Uterus (tissue), 3 donors: ENCODE measurements at regions not wholly inside any gene's neighbourhood (a gene's known extent, or its start where the extent isn't known, plus 50 kb on each side); places are given as distances from the start of the nearest gene placed in this dataset.

Experiments used
- DNase-seq, 2 donors: peaks; one replicate each; pipeline ENCODE4 v3.0.0-alpha.2; 2019 to 2020
- H3K27ac ChIP-seq, 2 donors: fragments of 200-600 bp; sonication (generic); 1 replicate in 1 of 2; 2 replicates in 1 of 2; pipeline ENCODE4 v1.5.1; 2016 to 2018
- H3K27me3 ChIP-seq, 2 donors: fragments of 200-600 bp; sonication (generic); one replicate each; pipeline ENCODE4 v1.5.1; 2018 to 2019; ENCODE audit warnings: control low read depth in 1 of 2
- H3K36me3 ChIP-seq, 2 donors: fragments of 200-600 bp; sonication (generic); one replicate each; pipeline ENCODE4 v1.5.1; 2019; ENCODE audit warnings: control low read depth in 1 of 2
- H3K4me1 ChIP-seq, 2 donors: fragments of 200-600 bp; sonication (generic); one replicate each; pipeline ENCODE4 v1.5.1; 2018 to 2019; ENCODE audit warnings: control low read depth in 1 of 2
- H3K4me3 ChIP-seq, 2 donors: fragments of 200-600 bp; sonication (generic); 1 replicate in 1 of 2; 2 replicates in 1 of 2; pipeline ENCODE4 v1.5.1; 2018 to 2019; ENCODE audit warnings: mild to moderate bottlenecking in 1 of 2
- H3K9me3 ChIP-seq, 2 donors: fragments of 200-600 bp; sonication (generic); one replicate each; pipeline ENCODE4 v1.5.1; 2019; ENCODE audit warnings: control low read depth in 1 of 2
- CTCF ChIP-seq, 4 experiments: fragments of 200-600 bp in 2 of 4; fragments of 450-650 bp in 2 of 4; sonication (generic) in 2 of 4; IDR thresholded peaks; one replicate each; pipeline ENCODE4 v1.5.1; 2016 to 2019; ENCODE audit warnings: antibody characterized with exemption in 4 of 4, mild to moderate bottlenecking in 2 of 4, moderate library complexity in 1 of 4
- POLR2A ChIP-seq, 2 donors: fragments of 450-650 bp; IDR thresholded peaks; one replicate each; pipeline ENCODE4 v1.6.1; 2016; ENCODE audit warnings: antibody characterized with exemption in 2 of 2, mild to moderate bottlenecking in 1 of 2, moderate library complexity in 1 of 2
- intact Hi-C: fragments of 100-400 bp; cut with DNase I; formaldehyde crosslinking; loops from one replicate; pipeline ENCODE4 v1.15.1; 2023; ENCODE audit warnings: low total_unique reads
- donor health status: DM: yes; HTN: yes; CAD: no.

- Histone ChIP-seq H3K27ac (no peak overlapping the region), H3K36me3 (no peaks in the 10 kb centered on the region), H3K4me3 (no peak overlapping the region), H3K27me3 (no peaks in the 10 kb centered on the region), H3K4me1 (no peaks in the 10 kb centered on the region), H3K9me3 (no peaks in the 10 kb centered on the region)
- intact Hi-C loops: no loop called here
- DNase-seq: no peak
- TF ChIP-seq CTCF (IDR thresholded peaks at IDR 0.05): no peak
- no peak for TF ChIP-seq POLR2A (IDR thresholded peaks at IDR 0.05)
Measured at GRCh38 chr6:92879526-92879925, 539.8 kb downstream of the EPHA7 start.

- Histone ChIP-seq H3K27ac (no peak overlapping the region), H3K4me3 (no peak overlapping the region), H3K4me1 (no peaks in the 10 kb centered on the region), H3K36me3 (no peaks in the 10 kb centered on the region), H3K27me3 (no peaks in the 10 kb centered on the region), H3K9me3 (no peaks in the 10 kb centered on the region)
- TF ChIP-seq POLR2A (IDR thresholded peaks at IDR 0.05): no peak
- no peak for TF ChIP-seq CTCF (IDR thresholded peaks at IDR 0.05)
- intact Hi-C loops: no loop called here
- no peak for DNase-seq
Measured at GRCh38 chr6:92864966-92865555, 554.3 kb downstream of the EPHA7 start.

- no peak for DNase-seq
- H3K4me3 ChIP-seq: no peak overlapping the region
- H3K4me1 ChIP-seq: no peaks in the 10 kb centered on the region
- intact Hi-C loops: no loop called here
- H3K9me3 ChIP-seq: no peaks in the 10 kb centered on the region
- no peaks in the 10 kb centered on the region for H3K36me3 ChIP-seq
- no peaks in the 10 kb centered on the region for H3K27me3 ChIP-seq
- no peak for TF ChIP-seq CTCF (IDR thresholded peaks at IDR 0.05)
- no peak for TF ChIP-seq POLR2A (IDR thresholded peaks at IDR 0.05)
- H3K27ac ChIP-seq: no peak overlapping the region
Measured at GRCh38 chr6:92849636-92850035, 569.7 kb downstream of the EPHA7 start.

GRCh38 chr6:92848901-92849300 is 570.5 kb downstream of the EPHA7 start:
- no peaks in the 10 kb centered on the region for H3K36me3 ChIP-seq

GRCh38 chr6:92848459-92848858 is 570.9 kb downstream of the EPHA7 start:
- Histone ChIP-seq H3K4me1 (no peaks in the 10 kb centered on the region), H3K36me3 (no peaks in the 10 kb centered on the region), H3K27me3 (no peaks in the 10 kb centered on the region), H3K4me3 (no peak overlapping the region), H3K27ac (no peak overlapping the region), H3K9me3 (no peaks in the 10 kb centered on the region)
- intact Hi-C loops: no loop called here
- TF ChIP-seq POLR2A (IDR thresholded peaks at IDR 0.05): no peak
- TF ChIP-seq CTCF (IDR thresholded peaks at IDR 0.05): no peak
- DNase-seq: no peak

More at GRCh38 chr6:92848901-92849300, 570.5 kb downstream of the EPHA7 start:
- Histone ChIP-seq H3K27me3 (no peaks in the 10 kb centered on the region), H3K4me1 (no peaks in the 10 kb centered on the region), H3K27ac (no peak overlapping the region), H3K4me3 (no peak overlapping the region), H3K9me3 (no peaks in the 10 kb centered on the region)
- no peak for DNase-seq
- intact Hi-C loops: no loop called here
- TF ChIP-seq POLR2A (IDR thresholded peaks at IDR 0.05): no peak
- TF ChIP-seq CTCF (IDR thresholded peaks at IDR 0.05): no peak
